K562 (cell line): ENCODE measurements at regions not wholly inside any gene's neighbourhood (a gene's known extent, or its start where the extent isn't known, plus 50 kb on each side); places are given as distances from the start of the nearest gene placed in this dataset.

Experiments
- ARID3A ChIP-seq: IDR thresholded peaks from 2 replicates; pipeline ENCODE4 v1.6.1; 2012; ENCODE audit warnings: low read depth, low read length, improper control_type of control experiment, borderline replicate concordance
- CREB3L1 ChIP-seq: fragments of 450-650 bp; IDR thresholded peaks from 2 replicates; pipeline ENCODE4 v1.6.1; 2014; ENCODE audit warnings: low read depth, mild to moderate bottlenecking, moderate library complexity, borderline replicate concordance
- CREM ChIP-seq: IDR thresholded peaks from 2 replicates; pipeline ENCODE4 v1.6.1; 2014; ENCODE audit warnings: antibody characterized with exemption, low read depth
- CTCF ChIP-seq, 3 experiments: IDR thresholded peaks in 2 of 3; conservative IDR thresholded peaks in 1 of 3; 2 replicates each; pipeline ENCODE4 v1.5.1; 2011 to 2012; ENCODE audit warnings: low read length in 3 of 3, mild to moderate bottlenecking in 3 of 3, control low read depth in 2 of 3, improper control_type of control experiment in 1 of 3, inconsistent platforms in 1 of 3, low read depth in 1 of 3, mixed read lengths in 1 of 3, moderate library complexity in 1 of 3; ENCODE audit not compliant: insufficient read depth in 2 of 3
- FOS ChIP-seq: IDR thresholded peaks from 3 replicates; pipeline ENCODE4 v1.6.1; 2011; ENCODE audit not compliant: insufficient read length; ENCODE audit errors: extremely low read depth
- MYC ChIP-seq, 2 experiments: fragments of 250-450 bp in 1 of 2; sonication (Bioruptor Pico) in 1 of 2; IDR thresholded peaks; 2 replicates each; pipeline versions ENCODE4 v1.5.1 to v1.6.1; 2012 to 2021; ENCODE audit warnings: low read depth in 2 of 2, borderline replicate concordance in 1 of 2, improper control_type of control experiment in 1 of 2, low read length in 1 of 2, mild to moderate bottlenecking in 1 of 2, moderate library complexity in 1 of 2
- NR2C1 ChIP-seq, 2 experiments: fragments of 450-650 bp; IDR thresholded peaks; 2 replicates each; pipeline ENCODE4 v1.6.1; 2017; ENCODE audit warnings: mild to moderate bottlenecking in 2 of 2, antibody characterized with exemption in 1 of 2, inconsistent platforms in 1 of 2, missing compliant biosample characterization in 1 of 2, missing genetic modification characterization in 1 of 2
- NRF1 ChIP-seq, 2 experiments: fragments of 450-650 bp; IDR thresholded peaks in 1 of 2; conservative IDR thresholded peaks in 1 of 2; 2 replicates each; pipeline ENCODE4 v1.6.1; 2014; ENCODE audit warnings: mild to moderate bottlenecking in 2 of 2
- SMAD3 ChIP-seq: fragments of 450-650 bp; formaldehyde crosslinking; conservative IDR thresholded peaks from 2 replicates; pipeline ENCODE4 v1.4.0; 2020; ENCODE audit warnings: mild to moderate bottlenecking
- ZNF253 ChIP-seq: fragments of 250-450 bp; sonication (Bioruptor Pico); conservative IDR thresholded peaks from 2 replicates; pipeline ENCODE4 v1.6.1; 2021; ENCODE audit warnings: mild to moderate bottlenecking
- TF ChIP-seq, protein P1 (sequence below), 2 experiments: fragments of 450-650 bp in 1 of 2; sonication (generic) in 1 of 2; formaldehyde crosslinking in 1 of 2; IDR thresholded peaks; 2 replicates each; pipeline versions ENCODE4 v1.7.1 to v1.9.0; 2016 to 2022; ENCODE audit warnings: inconsistent platforms in 1 of 2, mild to moderate bottlenecking in 1 of 2, missing genetic modification reagents in 1 of 2

GRCh38 chr5:138632900-138633489, 57.8 kb upstream of the HSPA9 start (continued):
- TF ChIP-seq ARID3A (no peak), CREB3L1 (peak; percentile 84), MYC (IDR thresholded peaks at IDR 0.05; ENCODE audit: low read depth, low read length) (peak; percentile 68), MYC (CRISPR knock-in tag; IDR thresholded peaks at IDR 0.05; ENCODE audit: borderline replicate concordance, low read depth) (no peak), NRF1 (conservative IDR thresholded peaks at IDR 0.05 in 1 of 2, IDR thresholded peaks at IDR 0.05 in 1 of 2) (peak; percentile 56 to 64; a peak in 3 of 4 replicates), CTCF (IDR thresholded peaks at IDR 0.05 in 2 of 3, conservative IDR thresholded peaks at IDR 0.05 in 1 of 3; ENCODE audit: insufficient read depth in 2 of 3, low read depth in 1 of 3, low read length in 3 of 3) (peak; percentile 60 to 77 (median 71)), FOS (no peak), NR2C1 (IDR thresholded peaks at IDR 0.05) (peak; percentile 37; the same call in 1 of the 2 replicates), NR2C1 (tag; IDR thresholded peaks at IDR 0.05) (peak; percentile 56; the same call in 1 of the 2 replicates), CREM (peak; percentile 84), SMAD3 (CRISPR knock-in tag) (no peak), ZNF253 (CRISPR knock-in tag) (no peak)
- TF ChIP-seq, protein P1, sequence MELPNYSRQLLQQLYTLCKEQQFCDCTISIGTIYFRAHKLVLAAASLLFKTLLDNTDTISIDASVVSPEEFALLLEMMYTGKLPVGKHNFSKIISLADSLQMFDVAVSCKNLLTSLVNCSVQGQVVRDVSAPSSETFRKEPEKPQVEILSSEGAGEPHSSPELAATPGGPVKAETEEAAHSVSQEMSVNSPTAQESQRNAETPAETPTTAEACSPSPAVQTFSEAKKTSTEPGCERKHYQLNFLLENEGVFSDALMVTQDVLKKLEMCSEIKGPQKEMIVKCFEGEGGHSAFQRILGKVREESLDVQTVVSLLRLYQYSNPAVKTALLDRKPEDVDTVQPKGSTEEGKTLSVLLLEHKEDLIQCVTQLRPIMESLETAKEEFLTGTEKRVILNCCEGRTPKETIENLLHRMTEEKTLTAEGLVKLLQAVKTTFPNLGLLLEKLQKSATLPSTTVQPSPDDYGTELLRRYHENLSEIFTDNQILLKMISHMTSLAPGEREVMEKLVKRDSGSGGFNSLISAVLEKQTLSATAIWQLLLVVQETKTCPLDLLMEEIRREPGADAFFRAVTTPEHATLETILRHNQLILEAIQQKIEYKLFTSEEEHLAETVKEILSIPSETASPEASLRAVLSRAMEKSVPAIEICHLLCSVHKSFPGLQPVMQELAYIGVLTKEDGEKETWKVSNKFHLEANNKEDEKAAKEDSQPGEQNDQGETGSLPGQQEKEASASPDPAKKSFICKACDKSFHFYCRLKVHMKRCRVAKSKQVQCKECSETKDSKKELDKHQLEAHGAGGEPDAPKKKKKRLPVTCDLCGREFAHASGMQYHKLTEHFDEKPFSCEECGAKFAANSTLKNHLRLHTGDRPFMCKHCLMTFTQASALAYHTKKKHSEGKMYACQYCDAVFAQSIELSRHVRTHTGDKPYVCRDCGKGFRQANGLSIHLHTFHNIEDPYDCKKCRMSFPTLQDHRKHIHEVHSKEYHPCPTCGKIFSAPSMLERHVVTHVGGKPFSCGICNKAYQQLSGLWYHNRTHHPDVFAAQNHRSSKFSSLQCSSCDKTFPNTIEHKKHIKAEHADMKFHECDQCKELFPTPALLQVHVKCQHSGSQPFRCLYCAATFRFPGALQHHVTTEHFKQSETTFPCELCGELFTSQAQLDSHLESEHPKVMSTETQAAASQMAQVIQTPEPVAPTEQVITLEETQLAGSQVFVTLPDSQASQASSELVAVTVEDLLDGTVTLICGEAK (IDR thresholded peaks at IDR 0.05): peak; percentile 38; the same call in 1 of the 2 replicates
- TF ChIP-seq, protein P1 (CRISPR knock-in tag; IDR thresholded peaks at IDR 0.05): no peak
